ENCODE measurements at regions not wholly inside any gene's neighbourhood (a gene's known extent, or its start where the extent isn't known, plus 50 kb on each side); places are given as distances from the start of the nearest gene placed in this dataset.

DNA sequence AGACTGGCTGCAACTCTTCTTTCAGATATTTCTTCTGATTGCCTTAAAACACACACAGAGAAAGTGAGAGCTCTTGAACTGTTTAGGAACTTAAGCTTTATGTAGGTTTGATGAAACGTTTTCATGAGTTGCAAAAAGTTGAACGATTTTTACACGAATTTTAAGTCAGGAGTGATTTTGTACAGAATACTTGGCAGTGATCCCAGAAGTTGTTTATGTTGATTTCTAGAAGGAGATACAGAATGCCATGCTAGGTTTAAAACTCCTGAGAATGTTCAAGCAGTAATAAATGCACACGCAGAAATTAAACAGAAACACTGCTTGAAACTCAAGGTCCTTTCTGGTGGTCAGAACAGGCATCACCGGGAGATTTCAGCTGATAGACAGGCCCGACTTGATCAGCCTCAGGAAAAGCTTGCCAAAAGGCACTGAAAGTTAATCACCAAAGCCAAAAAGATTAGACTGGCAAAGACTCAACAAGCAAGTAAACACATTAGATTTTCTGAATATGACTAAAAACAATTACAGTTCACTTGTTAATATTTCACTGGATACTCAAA lies 123.1 kb downstream of the SOCS6 start:
- TF ChIP-seq, protein P1, sequence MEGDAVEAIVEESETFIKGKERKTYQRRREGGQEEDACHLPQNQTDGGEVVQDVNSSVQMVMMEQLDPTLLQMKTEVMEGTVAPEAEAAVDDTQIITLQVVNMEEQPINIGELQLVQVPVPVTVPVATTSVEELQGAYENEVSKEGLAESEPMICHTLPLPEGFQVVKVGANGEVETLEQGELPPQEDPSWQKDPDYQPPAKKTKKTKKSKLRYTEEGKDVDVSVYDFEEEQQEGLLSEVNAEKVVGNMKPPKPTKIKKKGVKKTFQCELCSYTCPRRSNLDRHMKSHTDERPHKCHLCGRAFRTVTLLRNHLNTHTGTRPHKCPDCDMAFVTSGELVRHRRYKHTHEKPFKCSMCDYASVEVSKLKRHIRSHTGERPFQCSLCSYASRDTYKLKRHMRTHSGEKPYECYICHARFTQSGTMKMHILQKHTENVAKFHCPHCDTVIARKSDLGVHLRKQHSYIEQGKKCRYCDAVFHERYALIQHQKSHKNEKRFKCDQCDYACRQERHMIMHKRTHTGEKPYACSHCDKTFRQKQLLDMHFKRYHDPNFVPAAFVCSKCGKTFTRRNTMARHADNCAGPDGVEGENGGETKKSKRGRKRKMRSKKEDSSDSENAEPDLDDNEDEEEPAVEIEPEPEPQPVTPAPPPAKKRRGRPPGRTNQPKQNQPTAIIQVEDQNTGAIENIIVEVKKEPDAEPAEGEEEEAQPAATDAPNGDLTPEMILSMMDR (IDR thresholded peaks at IDR 0.05), result no peak
- no peak for TF ChIP-seq POLR2A (IDR thresholded peaks at IDR 0.05)

Data from uterus (tissue), 2 donors.